MM.1S (cell line): ENCODE measurements at regions not wholly inside any gene's neighbourhood (a gene's known extent, or its start where the extent isn't known, plus 50 kb on each side); places are given as distances from the start of the nearest gene placed in this dataset.

Source experiments
- DNase-seq: peaks from one replicate; pipeline ENCODE4 v3.0.0-alpha.2; 2015
- H2AFZ ChIP-seq: fragments of 300-600 bp; sonication (generic); 2 replicates; pipeline ENCODE4 v1.6.0; 2016; ENCODE audit warnings: antibody characterized with exemption, low read length
- H3F3A ChIP-seq: fragments of 300-600 bp; sonication (generic); 2 replicates; pipeline ENCODE4 v1.6.1; 2016; ENCODE audit warnings: mild to moderate bottlenecking, antibody characterized with exemption, low read length, moderate library complexity, mixed read lengths; ENCODE audit not compliant: insufficient read depth
- H3K27ac ChIP-seq: fragments of 300-600 bp; sonication (generic); 2 replicates; pipeline ENCODE4 v1.5.1; 2016; ENCODE audit warnings: mild to moderate bottlenecking, low read length
- H3K27me3 ChIP-seq: fragments of 300-600 bp; sonication (generic); replicated peaks from 2 replicates; pipeline ENCODE4 v1.6.0; 2016; ENCODE audit warnings: low read length; ENCODE audit not compliant: insufficient read depth
- H3K36me3 ChIP-seq: fragments of 300-600 bp; sonication (generic); replicated peaks from 2 replicates; pipeline ENCODE4 v1.6.1; 2016; ENCODE audit warnings: mild to moderate bottlenecking, low read length, mixed read lengths; ENCODE audit not compliant: insufficient read depth
- H3K4me1 ChIP-seq: fragments of 300-600 bp; sonication (generic); 2 replicates; pipeline ENCODE4 v1.6.1; 2016; ENCODE audit warnings: low read length, mixed read lengths
- H3K4me2 ChIP-seq: fragments of 300-600 bp; sonication (generic); 2 replicates; pipeline ENCODE4 v1.6.0; 2016; ENCODE audit warnings: low read depth, low read length
- H3K4me3 ChIP-seq: fragments of 300-600 bp; sonication (generic); 2 replicates; pipeline ENCODE4 v1.5.1; 2016; ENCODE audit warnings: low read length, mixed read lengths
- H3K79me2 ChIP-seq: fragments of 300-600 bp; sonication (generic); 2 replicates; pipeline ENCODE4 v1.6.1; 2016; ENCODE audit warnings: mixed run types, low read length, mixed read lengths
- H3K9ac ChIP-seq: fragments of 300-600 bp; sonication (generic); 2 replicates; pipeline ENCODE4 v1.6.1; 2016; ENCODE audit warnings: low read length, mixed read lengths
- H3K9me2 ChIP-seq: fragments of 300-600 bp; sonication (generic); replicated peaks from 2 replicates; pipeline ENCODE4 v1.6.1; 2016; ENCODE audit warnings: mild to moderate bottlenecking, low read length, mixed read lengths; ENCODE audit not compliant: insufficient read depth
- H3K9me3 ChIP-seq: fragments of 300-600 bp; sonication (generic); replicated peaks from 2 replicates; pipeline ENCODE4 v1.6.1; 2016; ENCODE audit warnings: mild to moderate bottlenecking, low read length, mixed read lengths; ENCODE audit not compliant: insufficient read depth
- H4K20me1 ChIP-seq: fragments of 300-600 bp; sonication (generic); 2 replicates; pipeline ENCODE4 v1.6.1; 2016; ENCODE audit warnings: mild to moderate bottlenecking, low read length, moderate library complexity, mixed read lengths; ENCODE audit not compliant: insufficient read depth
- EZH2 ChIP-seq: fragments of 300-600 bp; sonication (generic); optimal IDR thresholded peaks from 2 replicates; pipeline ENCODE3; 2017; ENCODE audit warnings: low read depth, mild to moderate bottlenecking, antibody characterized with exemption, low read length, mixed read lengths
- EZH2phosphoT487 ChIP-seq: fragments of 300-600 bp; sonication (generic); IDR thresholded peaks from 2 replicates; pipeline ENCODE4 v1.6.1; 2018; ENCODE audit warnings: antibody characterized with exemption, low read length
- TF ChIP-seq, protein P1 (sequence below): fragments of 300-600 bp; sonication (generic); IDR thresholded peaks from 2 replicates; pipeline ENCODE4 v1.5.1; 2016; ENCODE audit warnings: antibody characterized with exemption, low read length, mixed read lengths

DNA sequence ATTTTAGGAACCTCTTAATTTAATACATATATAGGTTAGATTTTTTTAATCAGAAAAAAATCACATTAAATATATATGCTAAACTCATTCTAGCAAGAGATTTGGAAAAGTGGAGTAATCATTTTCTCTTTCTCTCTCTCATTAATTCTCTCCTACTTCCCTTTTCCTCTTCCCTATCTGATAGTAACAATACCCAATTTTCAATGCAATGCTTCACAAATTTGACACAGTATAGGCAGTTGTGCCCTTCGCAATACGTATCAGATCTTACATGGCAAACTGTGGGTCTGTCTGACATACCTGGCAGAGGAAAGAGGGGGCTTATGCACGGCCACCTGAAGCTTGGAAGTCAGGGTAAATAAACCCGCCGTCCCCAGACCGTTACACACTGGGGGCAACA is 444.3 kb downstream of the NBAS start:
- H4K20me1 ChIP-seq: no peaks in the 10 kb centered on the region
- no peaks in the 10 kb centered on the region for H3K4me1 ChIP-seq
- no peak overlapping the region for H2AFZ ChIP-seq
- TF ChIP-seq EZH2phosphoT487 (no peak), EZH2 (no peak)
- TF ChIP-seq, protein P1, sequence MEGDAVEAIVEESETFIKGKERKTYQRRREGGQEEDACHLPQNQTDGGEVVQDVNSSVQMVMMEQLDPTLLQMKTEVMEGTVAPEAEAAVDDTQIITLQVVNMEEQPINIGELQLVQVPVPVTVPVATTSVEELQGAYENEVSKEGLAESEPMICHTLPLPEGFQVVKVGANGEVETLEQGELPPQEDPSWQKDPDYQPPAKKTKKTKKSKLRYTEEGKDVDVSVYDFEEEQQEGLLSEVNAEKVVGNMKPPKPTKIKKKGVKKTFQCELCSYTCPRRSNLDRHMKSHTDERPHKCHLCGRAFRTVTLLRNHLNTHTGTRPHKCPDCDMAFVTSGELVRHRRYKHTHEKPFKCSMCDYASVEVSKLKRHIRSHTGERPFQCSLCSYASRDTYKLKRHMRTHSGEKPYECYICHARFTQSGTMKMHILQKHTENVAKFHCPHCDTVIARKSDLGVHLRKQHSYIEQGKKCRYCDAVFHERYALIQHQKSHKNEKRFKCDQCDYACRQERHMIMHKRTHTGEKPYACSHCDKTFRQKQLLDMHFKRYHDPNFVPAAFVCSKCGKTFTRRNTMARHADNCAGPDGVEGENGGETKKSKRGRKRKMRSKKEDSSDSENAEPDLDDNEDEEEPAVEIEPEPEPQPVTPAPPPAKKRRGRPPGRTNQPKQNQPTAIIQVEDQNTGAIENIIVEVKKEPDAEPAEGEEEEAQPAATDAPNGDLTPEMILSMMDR: no peak
- no peaks in the 10 kb centered on the region for H3K36me3 ChIP-seq
- no peak overlapping the region for H3K4me3 ChIP-seq
- no peaks in the 10 kb centered on the region for H3F3A ChIP-seq
- DNase-seq: no peak
- no peak overlapping the region for H3K27ac ChIP-seq
- H3K79me2 ChIP-seq: no peaks in the 10 kb centered on the region
- no peak overlapping the region for H3K9ac ChIP-seq
- no peak overlapping the region for H3K4me2 ChIP-seq
- no peaks in the 10 kb centered on the region for H3K9me2 ChIP-seq
- H3K9me3 ChIP-seq: no peaks in the 10 kb centered on the region
- H3K27me3 ChIP-seq: no peaks in the 10 kb centered on the region
